ENCODE measurements at regions not wholly inside any gene's neighbourhood (a gene's known extent, or its start where the extent isn't known, plus 50 kb on each side); places are given as distances from the start of the nearest gene placed in this dataset.
"Not testable (repeated sequence)": the region's sequence is repeated elsewhere in the genome, so short reads cannot be mapped to it uniquely, and the experiment has no call there.

GRCh38 chr2:192467953-192468660, 273.4 kb upstream of the TMEFF2 start:
- DNase-seq, result no peak

GRCh38 chr2:192465141-192465540, 270.4 kb upstream of the TMEFF2 start:
- DNase-seq, result no peak

GRCh38 chr2:192459422-192459821, 264.7 kb upstream of the TMEFF2 start:
- DNase-seq, result no peak

GRCh38 chr2:192448881-192449280, 254.1 kb upstream of the TMEFF2 start:
- DNase-seq, result no peak

- DNase-seq, result no peak
Observed at GRCh38 chr2:192444286-192444838, 249.6 kb upstream of the TMEFF2 start.

- DNase-seq, result no peak
Observed at GRCh38 chr2:192443831-192444230, 249.1 kb upstream of the TMEFF2 start.

- no peak for DNase-seq
Observed at GRCh38 chr2:192438239-192438638, 243.5 kb upstream of the TMEFF2 start.

GRCh38 chr2:192437653-192438052, 242.9 kb upstream of the TMEFF2 start:
- DNase-seq, result no peak

- no peak for DNase-seq
Observed at GRCh38 chr2:192424243-192424642, 229.5 kb upstream of the TMEFF2 start.

- no peak for DNase-seq
Observed at GRCh38 chr2:192419786-192420185, 225.1 kb upstream of the TMEFF2 start.

GRCh38 chr2:192416060-192416459, 221.3 kb upstream of the TMEFF2 start:
- DNase-seq, result no peak

- no peak for DNase-seq
Observed at GRCh38 chr2:192414794-192415193, 220.1 kb upstream of the TMEFF2 start.

GRCh38 chr2:192413812-192414681, 219.3 kb upstream of the TMEFF2 start:
- DNase-seq, result no peak

- DNase-seq, result not testable (repeated sequence)
Observed at GRCh38 chr2:192412866-192413265, 218.1 kb upstream of the TMEFF2 start.

GRCh38 chr2:192412394-192412793, 217.7 kb upstream of the TMEFF2 start:
- DNase-seq, result no peak

- no peak for DNase-seq
Observed at GRCh38 chr2:192411755-192412154, 217.0 kb upstream of the TMEFF2 start.

GRCh38 chr2:192410319-192410718, 215.6 kb upstream of the TMEFF2 start:
- DNase-seq, result no peak

GRCh38 chr2:192407692-192408091, 213.0 kb upstream of the TMEFF2 start:
- DNase-seq, result no peak

- no peak for DNase-seq
Observed at GRCh38 chr2:192398236-192398635, 203.5 kb upstream of the TMEFF2 start.

GRCh38 chr2:192394605-192395004, 199.9 kb upstream of the TMEFF2 start:
- no peak for DNase-seq

- DNase-seq, result no peak
Observed at GRCh38 chr2:192391041-192391440, 196.3 kb upstream of the TMEFF2 start.

- no peak for DNase-seq
Observed at GRCh38 chr2:192390401-192390800, 195.7 kb upstream of the TMEFF2 start.

GRCh38 chr2:192384191-192384590, 189.5 kb upstream of the TMEFF2 start:
- DNase-seq, result not testable (repeated sequence)

GRCh38 chr2:192381082-192381481, 186.3 kb upstream of the TMEFF2 start:
- DNase-seq, result no peak
